ENCODE measurements at regions not wholly inside any gene's neighbourhood (a gene's known extent, or its start where the extent isn't known, plus 50 kb on each side); places are given as distances from the start of the nearest gene placed in this dataset.

DNA sequence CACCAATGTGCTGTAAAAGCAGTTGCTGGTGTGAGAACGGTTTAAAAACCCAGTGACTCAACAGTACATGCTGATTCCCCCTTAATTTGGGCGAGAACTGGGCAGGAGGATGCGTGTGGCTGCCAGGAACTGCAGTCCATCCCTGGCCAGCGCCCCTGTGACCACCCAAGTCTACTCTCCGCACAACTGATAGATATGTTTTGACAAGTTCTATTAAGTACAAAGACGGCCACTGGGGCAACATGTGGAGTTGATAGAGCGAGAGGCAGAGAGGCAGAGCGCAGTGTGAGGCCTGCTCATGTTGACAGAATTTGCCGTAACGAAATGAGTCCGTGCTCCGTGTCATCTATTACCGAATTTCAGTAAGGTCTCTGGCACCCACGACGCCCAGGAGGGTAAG, 855.0 kb downstream of the BCL11B start:
- TF ChIP-seq, protein P1, sequence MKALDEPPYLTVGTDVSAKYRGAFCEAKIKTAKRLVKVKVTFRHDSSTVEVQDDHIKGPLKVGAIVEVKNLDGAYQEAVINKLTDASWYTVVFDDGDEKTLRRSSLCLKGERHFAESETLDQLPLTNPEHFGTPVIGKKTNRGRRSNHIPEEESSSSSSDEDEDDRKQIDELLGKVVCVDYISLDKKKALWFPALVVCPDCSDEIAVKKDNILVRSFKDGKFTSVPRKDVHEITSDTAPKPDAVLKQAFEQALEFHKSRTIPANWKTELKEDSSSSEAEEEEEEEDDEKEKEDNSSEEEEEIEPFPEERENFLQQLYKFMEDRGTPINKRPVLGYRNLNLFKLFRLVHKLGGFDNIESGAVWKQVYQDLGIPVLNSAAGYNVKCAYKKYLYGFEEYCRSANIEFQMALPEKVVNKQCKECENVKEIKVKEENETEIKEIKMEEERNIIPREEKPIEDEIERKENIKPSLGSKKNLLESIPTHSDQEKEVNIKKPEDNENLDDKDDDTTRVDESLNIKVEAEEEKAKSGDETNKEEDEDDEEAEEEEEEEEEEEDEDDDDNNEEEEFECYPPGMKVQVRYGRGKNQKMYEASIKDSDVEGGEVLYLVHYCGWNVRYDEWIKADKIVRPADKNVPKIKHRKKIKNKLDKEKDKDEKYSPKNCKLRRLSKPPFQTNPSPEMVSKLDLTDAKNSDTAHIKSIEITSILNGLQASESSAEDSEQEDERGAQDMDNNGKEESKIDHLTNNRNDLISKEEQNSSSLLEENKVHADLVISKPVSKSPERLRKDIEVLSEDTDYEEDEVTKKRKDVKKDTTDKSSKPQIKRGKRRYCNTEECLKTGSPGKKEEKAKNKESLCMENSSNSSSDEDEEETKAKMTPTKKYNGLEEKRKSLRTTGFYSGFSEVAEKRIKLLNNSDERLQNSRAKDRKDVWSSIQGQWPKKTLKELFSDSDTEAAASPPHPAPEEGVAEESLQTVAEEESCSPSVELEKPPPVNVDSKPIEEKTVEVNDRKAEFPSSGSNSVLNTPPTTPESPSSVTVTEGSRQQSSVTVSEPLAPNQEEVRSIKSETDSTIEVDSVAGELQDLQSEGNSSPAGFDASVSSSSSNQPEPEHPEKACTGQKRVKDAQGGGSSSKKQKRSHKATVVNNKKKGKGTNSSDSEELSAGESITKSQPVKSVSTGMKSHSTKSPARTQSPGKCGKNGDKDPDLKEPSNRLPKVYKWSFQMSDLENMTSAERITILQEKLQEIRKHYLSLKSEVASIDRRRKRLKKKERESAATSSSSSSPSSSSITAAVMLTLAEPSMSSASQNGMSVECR (CRISPR knock-in tag; IDR thresholded peaks at IDR 0.05; ENCODE audit: borderline replicate concordance) = no peak
- TF ChIP-seq TEAD4 (CRISPR knock-in tag; IDR thresholded peaks at IDR 0.05) (no peak), CTCF (IDR thresholded peaks at IDR 0.05) (no peak)

All from WTC11 (cell line).